ENCODE measurements at regions not wholly inside any gene's neighbourhood (a gene's known extent, or its start where the extent isn't known, plus 50 kb on each side); places are given as distances from the start of the nearest gene placed in this dataset.

DNA sequence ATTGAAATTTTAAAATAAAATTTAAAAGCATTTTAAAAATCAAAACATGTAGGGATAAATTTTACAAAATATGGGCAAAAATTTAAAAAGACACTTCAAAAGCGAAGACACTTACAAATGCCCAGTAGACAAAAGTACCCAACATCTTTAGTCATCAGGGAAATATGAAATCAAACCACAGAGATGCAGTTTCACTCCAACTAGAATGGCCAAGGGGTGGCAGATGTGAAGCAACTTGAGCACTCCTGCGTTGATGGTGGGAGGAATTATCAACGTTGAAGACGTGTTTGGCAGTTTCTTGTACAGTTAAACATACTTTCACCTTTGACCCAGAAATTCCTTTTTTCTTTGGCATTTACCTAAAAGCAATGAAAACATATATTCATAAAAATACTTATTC lies 518.0 kb upstream of the SGCG start:
- no peak overlapping the region for H3K27ac Mint-ChIP-seq

More for the DNA sequence above, 518.0 kb upstream of the SGCG start:
- no peak overlapping the region for H2BK5ac ChIP-seq (ENCODE audit: insufficient read length, low read length)
- no peak overlapping the region for H2BK20ac ChIP-seq (ENCODE audit: low read depth, low read length, poor library complexity, severe bottlenecking)
- H3K4me2 ChIP-seq (ENCODE audit: insufficient read depth, insufficient read length, low read length): no peak overlapping the region
- H4K91ac ChIP-seq (ENCODE audit: insufficient read length, low read depth, low read length): no peak overlapping the region
- H3K23ac ChIP-seq (ENCODE audit: insufficient read length, low read depth, low read length): no peak overlapping the region
- WGBS (ENCODE audit: extremely low coverage, insufficient read length, low lambda C conversion rate): no CpG with 5 or more reads among the region's 4 CpGs
- no peaks in the 10 kb centered on the region for H3K27me3 ChIP-seq (ENCODE audit: insufficient read depth, low read length)
- H3K9me3 ChIP-seq (ENCODE audit: control insufficient read depth, low read depth, low read length): no peaks in the 10 kb centered on the region
- H2AFZ ChIP-seq (ENCODE audit: low read length): no peak overlapping the region
- no peak overlapping the region for H2BK12ac ChIP-seq (ENCODE audit: insufficient read length, low read depth, low read length)
- no peaks in the 10 kb centered on the region for H3K79me1 ChIP-seq (ENCODE audit: insufficient read depth, low read depth, low read length, poor library complexity, severe bottlenecking)
- H4K5ac ChIP-seq (ENCODE audit: insufficient read length, low read depth, low read length): no peak overlapping the region
- H3K79me2 ChIP-seq (ENCODE audit: insufficient read depth, low read length): no peaks in the 10 kb centered on the region
- no peaks in the 10 kb centered on the region for H3K23me2 ChIP-seq (ENCODE audit: insufficient read length, low read depth, low read length, poor library complexity, severe bottlenecking)
- Mint-ChIP-seq H3K27me3 (ENCODE audit: low read depth) (no peaks in the 10 kb centered on the region), H3K9me3 (no peaks in the 10 kb centered on the region), H3K4me3 (no peak overlapping the region), H3K4me1 (peaks cover 0 to 2% of the 10 kb centered on the region in 2 experiments; a peak in 1 of 4 replicates), H3K36me3 (ENCODE audit: insufficient read depth in 1 of 3, low read depth in 3 of 3) (no peaks in the 10 kb centered on the region)
- H4K20me1 ChIP-seq (ENCODE audit: control insufficient read depth, insufficient read depth, insufficient read length): no peaks in the 10 kb centered on the region
- no peak overlapping the region for H3K9ac ChIP-seq (ENCODE audit: extremely low read depth, insufficient read length, low read length)
- no peak overlapping the region for H3K56ac ChIP-seq (ENCODE audit: insufficient read length, low read depth, low read length)
- H2AK5ac ChIP-seq (ENCODE audit: insufficient read length, low read length): no peak overlapping the region
- H2BK15ac ChIP-seq (ENCODE audit: low read depth, low read length): no peak overlapping the region
- no peak overlapping the region for H2BK120ac ChIP-seq (ENCODE audit: low read depth, low read length, poor library complexity, severe bottlenecking)
- H3K14ac ChIP-seq (ENCODE audit: insufficient read depth, low read length): no peak overlapping the region
- H3K18ac ChIP-seq (ENCODE audit: insufficient read length, low read depth, low read length): no peak overlapping the region
- no peak overlapping the region for H3K27ac ChIP-seq (ENCODE audit: insufficient read length, low read depth, low read length)
- TF ChIP-seq, protein P1, sequence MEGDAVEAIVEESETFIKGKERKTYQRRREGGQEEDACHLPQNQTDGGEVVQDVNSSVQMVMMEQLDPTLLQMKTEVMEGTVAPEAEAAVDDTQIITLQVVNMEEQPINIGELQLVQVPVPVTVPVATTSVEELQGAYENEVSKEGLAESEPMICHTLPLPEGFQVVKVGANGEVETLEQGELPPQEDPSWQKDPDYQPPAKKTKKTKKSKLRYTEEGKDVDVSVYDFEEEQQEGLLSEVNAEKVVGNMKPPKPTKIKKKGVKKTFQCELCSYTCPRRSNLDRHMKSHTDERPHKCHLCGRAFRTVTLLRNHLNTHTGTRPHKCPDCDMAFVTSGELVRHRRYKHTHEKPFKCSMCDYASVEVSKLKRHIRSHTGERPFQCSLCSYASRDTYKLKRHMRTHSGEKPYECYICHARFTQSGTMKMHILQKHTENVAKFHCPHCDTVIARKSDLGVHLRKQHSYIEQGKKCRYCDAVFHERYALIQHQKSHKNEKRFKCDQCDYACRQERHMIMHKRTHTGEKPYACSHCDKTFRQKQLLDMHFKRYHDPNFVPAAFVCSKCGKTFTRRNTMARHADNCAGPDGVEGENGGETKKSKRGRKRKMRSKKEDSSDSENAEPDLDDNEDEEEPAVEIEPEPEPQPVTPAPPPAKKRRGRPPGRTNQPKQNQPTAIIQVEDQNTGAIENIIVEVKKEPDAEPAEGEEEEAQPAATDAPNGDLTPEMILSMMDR (conservative IDR thresholded peaks at IDR 0.05): no peak
- no peak overlapping the region for H4K8ac ChIP-seq (replicated peaks; ENCODE audit: insufficient read length, low read depth, low read length)
- DNase-seq: no peak
- no peak overlapping the region for H3T11ph ChIP-seq (ENCODE audit: low read length)
- H3K4me1 ChIP-seq (ENCODE audit: insufficient read depth, low read length): no peaks in the 10 kb centered on the region
- no peak overlapping the region for H3K4ac ChIP-seq (ENCODE audit: low read depth, low read length)
